Body of pancreas (tissue), 4 donors: ENCODE measurements at regions not wholly inside any gene's neighbourhood (a gene's known extent, or its start where the extent isn't known, plus 50 kb on each side); places are given as distances from the start of the nearest gene placed in this dataset.

Experiments
- CTCF ChIP-seq, 7 experiments: fragments of 450-650 bp in 4 of 7; fragments of 200-600 bp in 3 of 7; sonication (generic) in 3 of 7; IDR thresholded peaks; one replicate each; pipeline ENCODE4 v1.5.1; 2016 to 2019; ENCODE audit warnings: antibody characterized with exemption in 7 of 7
- POLR2A ChIP-seq, 3 donors: fragments of 450-650 bp; IDR thresholded peaks; one replicate each; pipeline ENCODE4 v1.6.1; 2016; ENCODE audit warnings: antibody characterized with exemption in 3 of 3, mild to moderate bottlenecking in 2 of 3

GRCh38 chr18:44467718-44468117, 213.0 kb upstream of the SETBP1 start:
- no peak for TF ChIP-seq CTCF (IDR thresholded peaks at IDR 0.05)
- TF ChIP-seq POLR2A (IDR thresholded peaks at IDR 0.05) = no peak
